H1 (cell line): ENCODE measurements at regions not wholly inside any gene's neighbourhood (a gene's known extent, or its start where the extent isn't known, plus 50 kb on each side); places are given as distances from the start of the nearest gene placed in this dataset.

Experiments used
- BACH1 ChIP-seq: IDR thresholded peaks from 2 replicates; pipeline ENCODE4 v1.6.1; 2012; ENCODE audit warnings: low read length, improper control_type of control experiment
- KDM4A ChIP-seq: IDR thresholded peaks from one replicate; pipeline ENCODE4 v1.7.1; 2012; ENCODE audit warnings: low read depth, mild to moderate bottlenecking, moderate library complexity, low read length, inconsistent platforms; ENCODE audit not compliant: severe bottlenecking
- RBBP5 ChIP-seq: IDR thresholded peaks from 2 replicates; pipeline ENCODE4 v1.7.1; 2012; ENCODE audit warnings: low read depth, mild to moderate bottlenecking, inconsistent platforms, low read length, moderate library complexity, borderline replicate concordance

DNA sequence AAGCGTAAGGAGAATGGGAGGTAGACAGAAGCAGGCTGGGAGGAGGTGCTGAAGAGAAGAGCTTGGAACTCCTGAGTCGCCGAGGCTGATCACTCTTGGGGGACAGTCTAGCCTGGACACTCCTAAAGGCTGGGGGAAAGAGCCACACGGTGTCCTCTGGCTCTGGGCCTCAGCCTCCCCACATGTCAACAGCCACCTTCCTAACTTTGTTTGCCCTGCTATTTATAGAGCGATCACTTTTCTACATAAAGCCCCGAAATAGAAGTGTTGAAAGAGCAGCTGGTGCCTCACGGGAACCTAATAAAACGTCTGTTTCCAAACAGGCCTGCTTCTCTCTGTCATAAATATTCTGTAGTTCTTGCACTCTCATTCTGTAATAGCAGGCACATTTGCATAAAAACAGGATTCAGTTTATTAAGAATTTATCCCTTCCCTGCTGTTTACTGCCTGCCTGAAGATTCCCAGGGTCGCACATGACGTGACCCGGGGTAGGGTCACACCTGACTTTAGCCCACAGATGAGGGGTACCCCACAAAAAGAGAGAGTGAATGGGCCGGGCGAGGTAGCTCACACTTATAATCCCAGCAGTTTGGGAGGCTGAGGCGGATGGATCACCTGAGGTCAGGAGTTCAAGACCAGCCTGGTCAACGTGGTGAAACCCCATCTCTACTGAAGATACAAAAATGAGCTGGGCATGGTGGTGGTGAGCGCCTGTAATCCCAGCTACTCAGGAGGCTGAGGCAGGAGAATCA lies 212.5 kb downstream of the TOMM20 start (continued):
- TF ChIP-seq KDM4A (no peak), RBBP5 (no peak), BACH1 (no peak)
